Neural progenitor cell (in vitro differentiated cells): ENCODE measurements at regions not wholly inside any gene's neighbourhood (a gene's known extent, or its start where the extent isn't known, plus 50 kb on each side); places are given as distances from the start of the nearest gene placed in this dataset.

ENCODE experiments used
- CTCF ChIP-seq: fragments of 200-600 bp; sonication (generic); IDR thresholded peaks from 2 replicates; pipeline ENCODE4 v1.5.1; 2017; ENCODE audit warnings: antibody characterized with exemption, mild to moderate bottlenecking
- EZH2phosphoT487 ChIP-seq: fragments of 200-600 bp; sonication (generic); IDR thresholded peaks from 2 replicates; pipeline ENCODE4 v1.6.1; 2017; ENCODE audit warnings: antibody characterized with exemption

DNA sequence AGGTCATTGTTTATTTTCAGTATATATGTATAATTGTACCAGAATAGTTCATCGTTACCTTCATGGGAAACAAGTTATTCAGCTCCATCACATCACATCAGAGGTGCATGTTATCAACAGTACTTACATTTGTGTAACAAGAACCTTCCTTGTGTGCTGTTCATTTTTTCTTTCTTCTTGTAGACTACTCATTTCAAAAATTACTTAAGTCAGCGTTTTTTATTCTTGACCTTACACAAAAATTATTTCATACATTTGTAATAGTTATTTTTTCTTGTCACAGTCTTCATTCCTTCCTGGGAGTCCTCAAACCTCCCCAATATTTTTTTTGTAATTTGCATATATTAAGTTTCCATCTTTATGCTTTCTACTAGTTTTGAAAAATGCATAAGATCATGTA, 725.7 kb upstream of the ADGRB3 start:
- no peak for TF ChIP-seq CTCF
- TF ChIP-seq EZH2phosphoT487, result no peak
